Liver (tissue), 7 donors: ENCODE measurements at regions not wholly inside any gene's neighbourhood (a gene's known extent, or its start where the extent isn't known, plus 50 kb on each side); places are given as distances from the start of the nearest gene placed in this dataset.
"Not testable (repeated sequence)": the region's sequence is repeated elsewhere in the genome, so short reads cannot be mapped to it uniquely, and the experiment has no call there.

Source experiments
- DNase-seq: peaks from one replicate; pipeline ENCODE4 v3.0.0-alpha.2; 2017; ENCODE audit warnings: low spot score
- H3K27ac ChIP-seq, 2 donors: one replicate each; pipeline ENCODE4 v1.7.0; 2013; ENCODE audit warnings: inconsistent platforms in 2 of 2, low read length in 2 of 2, control low read depth in 1 of 2, low read depth in 1 of 2, mild to moderate bottlenecking in 1 of 2
- H3K27me3 ChIP-seq, 4 donors: one replicate each; pipeline versions ENCODE4 v1.6.1 to v1.7.0; 2013; ENCODE audit warnings: low read length in 3 of 4, inconsistent platforms in 1 of 4, mild to moderate bottlenecking in 1 of 4, moderate library complexity in 1 of 4; ENCODE audit not compliant: control insufficient read depth in 4 of 4, insufficient read depth in 4 of 4
- H3K36me3 ChIP-seq, 4 donors: one replicate each; pipeline versions ENCODE4 v1.6.1 to v1.7.0; 2013; ENCODE audit warnings: low read length in 3 of 4, mild to moderate bottlenecking in 3 of 4, low read depth in 1 of 4, moderate library complexity in 1 of 4; ENCODE audit not compliant: control insufficient read depth in 4 of 4, insufficient read depth in 3 of 4
- H3K4me1 ChIP-seq, 4 donors: one replicate each; pipeline versions ENCODE4 v1.6.1 to v1.7.0; 2013; ENCODE audit warnings: low read length in 3 of 4, mild to moderate bottlenecking in 3 of 4, moderate library complexity in 1 of 4; ENCODE audit not compliant: control insufficient read depth in 4 of 4, insufficient read depth in 4 of 4
- H3K4me3 ChIP-seq, 3 donors: one replicate each; pipeline versions ENCODE4 v1.6.1 to v1.7.0; 2013; ENCODE audit warnings: low read length in 3 of 3, control low read depth in 1 of 3, low read depth in 1 of 3, mild to moderate bottlenecking in 1 of 3
- H3K9ac ChIP-seq, 2 donors: one replicate each; pipeline ENCODE4 v1.7.0; 2013; ENCODE audit warnings: low read length in 2 of 2, mild to moderate bottlenecking in 2 of 2, moderate library complexity in 2 of 2, control low read depth in 1 of 2, low read depth in 1 of 2
- H3K9me3 ChIP-seq, 4 donors: one replicate each; pipeline versions ENCODE4 v1.6.1 to v1.7.0; 2013; ENCODE audit warnings: low read length in 3 of 4; ENCODE audit not compliant: control insufficient read depth in 4 of 4
- ATF3 ChIP-seq: IDR thresholded peaks from 2 replicates; pipeline ENCODE4 v1.6.1; 2016; ENCODE audit warnings: antibody characterized with exemption
- EGR1 ChIP-seq, 2 donors: IDR thresholded peaks; 2 replicates each; pipeline ENCODE4 v1.6.1; 2016 to 2018; ENCODE audit warnings: antibody characterized with exemption in 2 of 2, low read depth in 2 of 2
- FOXA1 ChIP-seq: IDR thresholded peaks from 2 replicates; pipeline ENCODE4 v1.6.1; 2016; ENCODE audit warnings: antibody characterized with exemption
- GABPA ChIP-seq, 2 donors: IDR thresholded peaks in 1 of 2; conservative IDR thresholded peaks in 1 of 2; 2 replicates each; pipeline ENCODE4 v1.6.1; 2016; ENCODE audit warnings: antibody characterized with exemption in 2 of 2, mild to moderate bottlenecking in 1 of 2, moderate library complexity in 1 of 2
- HNF4A ChIP-seq, 2 donors: conservative IDR thresholded peaks; 2 replicates each; pipeline ENCODE4 v1.6.1; 2016; ENCODE audit warnings: antibody characterized with exemption in 2 of 2, mild to moderate bottlenecking in 2 of 2
- HNF4G ChIP-seq: IDR thresholded peaks from 2 replicates; pipeline ENCODE4 v1.6.1; 2016; ENCODE audit warnings: antibody characterized with exemption
- JUND ChIP-seq, 2 donors: IDR thresholded peaks; 2 replicates each; pipeline ENCODE4 v1.6.1; 2016; ENCODE audit warnings: antibody characterized with exemption in 2 of 2
- MAX ChIP-seq: IDR thresholded peaks from 2 replicates; pipeline ENCODE4 v1.6.1; 2016; ENCODE audit warnings: antibody characterized with exemption
- NR2F2 ChIP-seq: IDR thresholded peaks from 2 replicates; pipeline ENCODE4 v1.6.1; 2016; ENCODE audit warnings: antibody characterized with exemption
- RAD21 ChIP-seq, 2 donors: IDR thresholded peaks; 2 replicates each; pipeline ENCODE4 v1.6.1; 2016; ENCODE audit warnings: antibody characterized with exemption in 2 of 2, mild to moderate bottlenecking in 2 of 2
- REST ChIP-seq: IDR thresholded peaks from 2 replicates; pipeline ENCODE4 v1.6.1; 2016; ENCODE audit warnings: antibody characterized with exemption, mild to moderate bottlenecking
- RXRA ChIP-seq, 2 donors: IDR thresholded peaks; 2 replicates each; pipeline ENCODE4 v1.6.1; 2017 to 2018; ENCODE audit warnings: antibody characterized with exemption in 2 of 2, mild to moderate bottlenecking in 1 of 2
- TAF1 ChIP-seq: conservative IDR thresholded peaks from 2 replicates; pipeline ENCODE4 v1.6.1; 2016; ENCODE audit warnings: antibody characterized with exemption, mild to moderate bottlenecking
- YY1 ChIP-seq: IDR thresholded peaks from 2 replicates; pipeline ENCODE4 v1.6.1; 2016; ENCODE audit warnings: antibody characterized with exemption, mild to moderate bottlenecking
- WGBS: extraction: QIAGEN DNeasy Blood & Tissue Kit; methylation state at CpG from one replicate; pipeline ENCODE4 v1.1.7; 2013; 5-methylcytosine and 5-hydroxymethylcytosine counted together
- donor health status: healthy.
- donor health status: healthy.
- donor health status: healthy.
- donor health status: healthy.

GRCh38 chrX:107393656-107394055 lies 55.8 kb upstream of the FRMPD3 start:
- H3K27ac ChIP-seq, H3K4me3 ChIP-seq, H3K9ac ChIP-seq, H3K4me1 ChIP-seq, H3K9me3 ChIP-seq, H3K27me3 ChIP-seq, DNase-seq, H3K36me3 ChIP-seq: not testable (repeated sequence)
- WGBS = 97% methylated on average over 1 of the region's 1 CpG

GRCh38 chrX:107396235-107396634 lies 53.2 kb upstream of the FRMPD3 start:
- H3K4me3 ChIP-seq = no peak overlapping the region
- H3K9ac ChIP-seq = no peak overlapping the region
- 34% methylated on average over 1 of the region's 1 CpG for WGBS
- no peaks in the 10 kb centered on the region for H3K4me1 ChIP-seq
- no peaks in the 10 kb centered on the region for H3K27me3 ChIP-seq
- H3K27ac ChIP-seq = no peak overlapping the region
- no peak for TF ChIP-seq GABPA (IDR thresholded peaks at IDR 0.05 in 1 of 2, conservative IDR thresholded peaks at IDR 0.05 in 1 of 2)
- no peak for TF ChIP-seq ATF3
- TF ChIP-seq FOXA1 = no peak
- TF ChIP-seq HNF4G = no peak
- TF ChIP-seq NR2F2 = no peak
- no peak for TF ChIP-seq MAX
- no peak for TF ChIP-seq RXRA (IDR thresholded peaks at IDR 0.05)
- peak; percentile 33 for TF ChIP-seq REST
- no peak for TF ChIP-seq HNF4A (conservative IDR thresholded peaks at IDR 0.05)
- no peaks in the 10 kb centered on the region for H3K36me3 ChIP-seq
- no peak for DNase-seq
- H3K9me3 ChIP-seq = peaks cover 0 to 3% (median 0%) of the 10 kb centered on the region in 4 donors

GRCh38 chrX:107396783-107397182 lies 52.7 kb upstream of the FRMPD3 start:
- TF ChIP-seq RXRA (IDR thresholded peaks at IDR 0.05) = no peak
- TF ChIP-seq HNF4A (conservative IDR thresholded peaks at IDR 0.05) = no peak
- no peak for TF ChIP-seq YY1
- no peak for TF ChIP-seq NR2F2
- TF ChIP-seq JUND (IDR thresholded peaks at IDR 0.05) = no peak
- no peak for TF ChIP-seq HNF4G
- TF ChIP-seq ATF3 = no peak
- TF ChIP-seq EGR1 (IDR thresholded peaks at IDR 0.05; ENCODE audit: low read depth in 2 of 2) = no peak
- TF ChIP-seq REST = no peak
- no peak for TF ChIP-seq MAX
- TF ChIP-seq TAF1 = no peak
- TF ChIP-seq GABPA (IDR thresholded peaks at IDR 0.05 in 1 of 2, conservative IDR thresholded peaks at IDR 0.05 in 1 of 2) = no peak
- TF ChIP-seq RAD21 (IDR thresholded peaks at IDR 0.05) = no peak

More at GRCh38 chrX:107396783-107397182, 52.7 kb upstream of the FRMPD3 start:
- H3K4me3 ChIP-seq = no peak overlapping the region
- no peak overlapping the region for H3K9ac ChIP-seq
- no peak for DNase-seq
- H3K36me3 ChIP-seq = no peaks in the 10 kb centered on the region
- peaks cover 0 to 3% (median 0%) of the 10 kb centered on the region in 4 donors for H3K9me3 ChIP-seq
- WGBS = 39% methylated on average over 6 of the region's 6 CpGs
- H3K4me1 ChIP-seq = no peaks in the 10 kb centered on the region
- H3K27ac ChIP-seq = no peak overlapping the region
- peaks cover 0 to 2% (median 0%) of the 10 kb centered on the region in 4 donors for H3K27me3 ChIP-seq
